DND-41 (cell line): ENCODE measurements at regions not wholly inside any gene's neighbourhood (a gene's known extent, or its start where the extent isn't known, plus 50 kb on each side); places are given as distances from the start of the nearest gene placed in this dataset.

Experiments used
- ATAC-seq: fragments of 200-7000 bp; cut with Tn5 transposase; 3 replicates; pipeline ENCODE4 v1.9.1; 2021; ENCODE audit warnings: low read depth; ENCODE audit not compliant: insufficient read depth
- DNase-seq: peaks from one replicate; pipeline ENCODE4 v3.0.0-alpha.2; 2020
- H2AFZ ChIP-seq: 2 replicates; pipeline ENCODE4 v1.6.0; 2012; ENCODE audit warnings: low read depth, low read length
- H3K27ac ChIP-seq: 2 replicates; pipeline ENCODE4 v1.5.1; 2012; ENCODE audit warnings: low read length, inconsistent platforms
- H3K27me3 ChIP-seq: fragments of 200-600 bp; sonication (generic); 2 replicates; pipeline ENCODE4 v1.6.0; 2012; ENCODE audit warnings: low read length, mild to moderate bottlenecking, inconsistent platforms; ENCODE audit not compliant: insufficient read depth, poor library complexity
- H3K36me3 ChIP-seq: 2 replicates; pipeline ENCODE4 v1.5.1; 2012; ENCODE audit warnings: low read length, inconsistent platforms; ENCODE audit not compliant: insufficient read depth
- H3K4me1 ChIP-seq: 2 replicates; pipeline ENCODE4 v1.5.1; 2012; ENCODE audit warnings: mild to moderate bottlenecking, low read length; ENCODE audit not compliant: insufficient read depth
- H3K4me2 ChIP-seq: 2 replicates; pipeline ENCODE4 v1.6.0; 2012; ENCODE audit warnings: mild to moderate bottlenecking, moderate library complexity, low read length, inconsistent platforms; ENCODE audit not compliant: insufficient read depth
- H3K4me3 ChIP-seq, 2 experiments: fragments of 200-600 bp in 1 of 2; shearing (Covaris generic) in 1 of 2; 2 replicates each; pipeline ENCODE4 v1.5.1; 2012 to 2016; ENCODE audit warnings: inconsistent platforms in 2 of 2, low read length in 2 of 2, mild to moderate bottlenecking in 2 of 2, low read depth in 1 of 2, moderate library complexity in 1 of 2
- H3K79me2 ChIP-seq: 2 replicates; pipeline ENCODE4 v1.6.0; 2012; ENCODE audit warnings: low read length, inconsistent platforms; ENCODE audit not compliant: insufficient read depth
- H3K9ac ChIP-seq: 2 replicates; pipeline ENCODE4 v1.6.0; 2012; ENCODE audit warnings: low read depth, mild to moderate bottlenecking, inconsistent platforms, low read length, moderate library complexity
- H3K9me3 ChIP-seq: 2 replicates; pipeline ENCODE4 v1.5.1; 2012; ENCODE audit warnings: low read length, moderate library complexity, mild to moderate bottlenecking, inconsistent platforms; ENCODE audit not compliant: insufficient read depth, severe bottlenecking
- H4K20me1 ChIP-seq: 2 replicates; pipeline ENCODE4 v1.6.0; 2012; ENCODE audit warnings: low read length; ENCODE audit not compliant: insufficient read depth
- EZH2 ChIP-seq: IDR thresholded peaks from 3 replicates; pipeline ENCODE4 v1.6.1; 2012; ENCODE audit warnings: borderline replicate concordance, low read depth, mild to moderate bottlenecking, moderate library complexity, low read length, inconsistent platforms; ENCODE audit not compliant: severe bottlenecking
- TF ChIP-seq, protein P1 (sequence below): IDR thresholded peaks from 2 replicates; pipeline ENCODE4 v1.5.1; 2012; ENCODE audit warnings: borderline replicate concordance, low read length, moderate library complexity, mild to moderate bottlenecking; ENCODE audit not compliant: poor library complexity, severe bottlenecking; ENCODE audit errors: extremely low read depth

DNA sequence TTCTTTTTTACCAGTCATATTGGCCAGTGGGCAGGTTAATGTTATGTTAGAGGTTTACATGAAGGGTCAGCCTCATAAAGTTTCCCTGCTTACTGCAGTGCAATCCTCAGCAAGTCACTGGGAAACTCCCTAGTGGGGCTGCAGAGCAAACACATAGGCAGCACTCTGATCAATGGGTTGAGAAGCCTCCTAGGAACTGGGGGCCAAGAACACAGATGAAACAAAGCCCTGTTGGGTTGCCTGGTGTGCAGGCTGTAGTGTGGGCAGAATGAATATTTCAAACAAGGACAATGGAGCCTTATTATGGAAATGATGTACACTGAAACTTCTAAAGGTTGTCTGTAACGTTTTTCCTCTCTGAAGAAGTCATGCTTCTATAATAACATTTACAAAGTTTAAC is 431.6 kb upstream of the PTBP2 start:
- Histone ChIP-seq H3K4me3 (no peak overlapping the region), H2AFZ (no peak overlapping the region), H3K4me1 (no peaks in the 10 kb centered on the region), H3K79me2 (no peaks in the 10 kb centered on the region), H3K27me3 (no peaks in the 10 kb centered on the region), H3K9me3 (no peaks in the 10 kb centered on the region), H3K36me3 (no peaks in the 10 kb centered on the region), H3K9ac (no peak overlapping the region), H3K27ac (no peak overlapping the region), H4K20me1 (no peaks in the 10 kb centered on the region), H3K4me2 (no peak overlapping the region)
- no peak for ATAC-seq
- DNase-seq = no peak
- TF ChIP-seq EZH2 = no peak
- TF ChIP-seq, protein P1, sequence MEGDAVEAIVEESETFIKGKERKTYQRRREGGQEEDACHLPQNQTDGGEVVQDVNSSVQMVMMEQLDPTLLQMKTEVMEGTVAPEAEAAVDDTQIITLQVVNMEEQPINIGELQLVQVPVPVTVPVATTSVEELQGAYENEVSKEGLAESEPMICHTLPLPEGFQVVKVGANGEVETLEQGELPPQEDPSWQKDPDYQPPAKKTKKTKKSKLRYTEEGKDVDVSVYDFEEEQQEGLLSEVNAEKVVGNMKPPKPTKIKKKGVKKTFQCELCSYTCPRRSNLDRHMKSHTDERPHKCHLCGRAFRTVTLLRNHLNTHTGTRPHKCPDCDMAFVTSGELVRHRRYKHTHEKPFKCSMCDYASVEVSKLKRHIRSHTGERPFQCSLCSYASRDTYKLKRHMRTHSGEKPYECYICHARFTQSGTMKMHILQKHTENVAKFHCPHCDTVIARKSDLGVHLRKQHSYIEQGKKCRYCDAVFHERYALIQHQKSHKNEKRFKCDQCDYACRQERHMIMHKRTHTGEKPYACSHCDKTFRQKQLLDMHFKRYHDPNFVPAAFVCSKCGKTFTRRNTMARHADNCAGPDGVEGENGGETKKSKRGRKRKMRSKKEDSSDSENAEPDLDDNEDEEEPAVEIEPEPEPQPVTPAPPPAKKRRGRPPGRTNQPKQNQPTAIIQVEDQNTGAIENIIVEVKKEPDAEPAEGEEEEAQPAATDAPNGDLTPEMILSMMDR = no peak

DNA sequence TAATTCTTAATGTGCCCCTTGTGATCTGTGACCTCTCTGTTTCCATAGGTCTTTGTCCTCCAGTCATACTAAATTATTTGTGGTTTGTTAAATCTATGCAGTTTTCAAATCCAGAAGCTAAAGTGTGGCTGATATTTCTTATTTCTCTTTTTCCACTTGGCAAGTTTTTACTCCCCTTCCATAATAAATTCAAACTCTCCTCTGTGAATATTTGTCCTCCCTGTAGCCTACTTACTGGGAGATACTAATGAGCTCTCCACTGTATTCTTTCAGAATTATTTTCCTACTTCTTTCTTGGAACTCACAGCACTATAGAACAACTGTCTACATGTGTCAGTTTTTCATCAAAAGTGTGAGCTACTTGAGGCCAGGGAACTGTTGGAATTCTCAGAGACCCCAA is 430.8 kb upstream of the PTBP2 start:
- TF ChIP-seq, protein P1 = no peak
- no peak for TF ChIP-seq EZH2
- H3K36me3 ChIP-seq = no peaks in the 10 kb centered on the region
- no peaks in the 10 kb centered on the region for H3K27me3 ChIP-seq
- no peaks in the 10 kb centered on the region for H3K79me2 ChIP-seq
- no peaks in the 10 kb centered on the region for H3K9me3 ChIP-seq
- H4K20me1 ChIP-seq = no peaks in the 10 kb centered on the region
- no peak overlapping the region for H3K4me3 ChIP-seq
- no peak overlapping the region for H3K9ac ChIP-seq
- H3K4me2 ChIP-seq = no peak overlapping the region
- H3K27ac ChIP-seq = no peak overlapping the region
- no peaks in the 10 kb centered on the region for H3K4me1 ChIP-seq
- ATAC-seq = no peak
- DNase-seq = no peak
- no peak overlapping the region for H2AFZ ChIP-seq

DNA sequence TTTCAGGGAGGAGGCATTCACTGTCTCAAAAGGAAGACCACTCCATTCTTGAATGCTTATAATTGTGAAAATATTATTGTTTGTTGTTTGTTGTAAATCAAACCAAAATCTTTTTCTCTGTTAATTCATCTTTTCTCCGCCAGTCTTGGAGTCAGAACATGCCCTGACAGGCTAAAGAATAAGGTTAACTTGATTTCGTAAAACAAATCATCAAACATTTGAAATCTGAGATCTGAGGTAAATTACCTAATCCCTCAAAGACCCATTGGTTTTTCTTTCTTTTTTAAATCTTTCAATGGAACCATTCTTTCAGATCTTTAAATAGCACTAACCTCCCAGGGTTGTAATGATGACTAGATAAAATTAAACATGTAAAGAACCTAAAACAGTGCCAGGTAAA is 430.1 kb upstream of the PTBP2 start:
- H3K27me3 ChIP-seq = no peaks in the 10 kb centered on the region
- H3K4me1 ChIP-seq = no peaks in the 10 kb centered on the region
- no peak overlapping the region for H2AFZ ChIP-seq
- no peaks in the 10 kb centered on the region for H3K36me3 ChIP-seq
- no peak overlapping the region for H3K4me2 ChIP-seq
- ATAC-seq (no peak), DNase-seq (no peak)
- no peaks in the 10 kb centered on the region for H3K9me3 ChIP-seq
- H3K4me3 ChIP-seq = no peak overlapping the region
- H3K79me2 ChIP-seq = no peaks in the 10 kb centered on the region
- H3K27ac ChIP-seq = no peak overlapping the region
- H3K9ac ChIP-seq = no peak overlapping the region
- no peaks in the 10 kb centered on the region for H4K20me1 ChIP-seq
- TF ChIP-seq EZH2 = no peak
- TF ChIP-seq, protein P1 = no peak

DNA sequence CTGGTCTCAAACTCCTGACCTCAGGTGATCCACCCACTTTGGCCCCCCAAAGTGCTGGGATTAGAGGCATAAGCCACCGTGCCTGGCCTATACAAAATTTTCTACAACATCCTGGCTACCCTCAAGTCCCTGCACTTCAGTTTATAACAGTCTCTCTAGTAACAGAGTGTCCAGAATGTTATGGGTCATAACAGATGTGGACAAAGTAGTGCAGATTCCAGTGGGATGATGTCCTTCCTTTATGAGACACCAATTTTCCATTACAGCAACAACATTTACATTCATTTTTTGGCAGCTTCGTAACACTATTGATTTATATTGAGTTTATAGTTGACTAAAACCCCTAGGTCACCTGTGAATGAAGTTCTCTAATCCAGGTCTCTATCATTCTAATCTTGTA is 429.4 kb upstream of the PTBP2 start:
- no peaks in the 10 kb centered on the region for H3K36me3 ChIP-seq
- no peaks in the 10 kb centered on the region for H3K27me3 ChIP-seq
- H3K4me3 ChIP-seq = no peak overlapping the region
- no peak for ATAC-seq
- no peak overlapping the region for H2AFZ ChIP-seq
- no peak overlapping the region for H3K9ac ChIP-seq
- H3K27ac ChIP-seq = no peak overlapping the region
- no peak for DNase-seq
- TF ChIP-seq, protein P1 = no peak
- TF ChIP-seq EZH2 = no peak
- H3K4me2 ChIP-seq = no peak overlapping the region
- no peaks in the 10 kb centered on the region for H3K4me1 ChIP-seq
- no peaks in the 10 kb centered on the region for H3K9me3 ChIP-seq
- H3K79me2 ChIP-seq = no peaks in the 10 kb centered on the region
- H4K20me1 ChIP-seq = no peaks in the 10 kb centered on the region
